ENCODE measurements at regions not wholly inside any gene's neighbourhood (a gene's known extent, or its start where the extent isn't known, plus 50 kb on each side); places are given as distances from the start of the nearest gene placed in this dataset.

- DNase-seq (ENCODE audit: low spot score): no peak
- 98% methylated on average over 2 of the region's 2 CpGs for WGBS
- Histone ChIP-seq H3K27me3 (ENCODE audit: control insufficient read depth in 4 of 4, insufficient read depth in 4 of 4, low read length in 3 of 4) (no peaks in the 10 kb centered on the region), H3K36me3 (ENCODE audit: control insufficient read depth in 4 of 4, insufficient read depth in 3 of 4, low read depth in 1 of 4, low read length in 3 of 4) (no peaks in the 10 kb centered on the region), H3K27ac (ENCODE audit: low read depth in 1 of 2, low read length in 2 of 2) (no peak overlapping the region), H3K4me1 (ENCODE audit: control insufficient read depth in 4 of 4, insufficient read depth in 4 of 4, low read length in 3 of 4) (peaks cover 0 to 8% (median 3%) of the 10 kb centered on the region in 4 donors), H3K9ac (ENCODE audit: low read depth in 1 of 2, low read length in 2 of 2) (no peak overlapping the region), H3K9me3 (ENCODE audit: control insufficient read depth in 4 of 4, low read length in 3 of 4) (no peaks in the 10 kb centered on the region), H3K4me3 (ENCODE audit: low read depth in 1 of 3, low read length in 3 of 3) (no peak overlapping the region)
- TF ChIP-seq FOXA2 (IDR thresholded peaks at IDR 0.05) (no peak), TAF1 (conservative IDR thresholded peaks at IDR 0.05) (no peak), RAD21 (IDR thresholded peaks at IDR 0.05) (no peak), CTCF (IDR thresholded peaks at IDR 0.05; ENCODE audit: low read depth, low read length, missing input control) (no peak)
Measured at GRCh38 chr9:35540315-35540714, 50.4 kb downstream of the RUSC2 start.

- 91% methylated on average over 6 of the region's 6 CpGs for WGBS
- DNase-seq (ENCODE audit: low spot score): no peak
- Histone ChIP-seq H3K9ac (ENCODE audit: low read depth in 1 of 2, low read length in 2 of 2) (no peak overlapping the region), H3K36me3 (ENCODE audit: control insufficient read depth in 4 of 4, insufficient read depth in 3 of 4, low read depth in 1 of 4, low read length in 3 of 4) (peaks cover 0 to 12% (median 7%) of the 10 kb centered on the region in 4 donors), H3K4me3 (ENCODE audit: low read depth in 1 of 3, low read length in 3 of 3) (no peak overlapping the region), H3K27me3 (ENCODE audit: control insufficient read depth in 4 of 4, insufficient read depth in 4 of 4, low read length in 3 of 4) (no peaks in the 10 kb centered on the region), H3K9me3 (ENCODE audit: control insufficient read depth in 4 of 4, low read length in 3 of 4) (no peaks in the 10 kb centered on the region), H3K4me1 (ENCODE audit: control insufficient read depth in 4 of 4, insufficient read depth in 4 of 4, low read length in 3 of 4) (no peaks in the 10 kb centered on the region), H3K27ac (ENCODE audit: low read depth in 1 of 2, low read length in 2 of 2) (no peak overlapping the region)
- TF ChIP-seq ZBTB33 (IDR thresholded peaks at IDR 0.05) (no peak), YY1 (IDR thresholded peaks at IDR 0.05) (no peak), SP1 (IDR thresholded peaks at IDR 0.05) (no peak), REST (IDR thresholded peaks at IDR 0.05) (no peak), EGR1 (IDR thresholded peaks at IDR 0.05; ENCODE audit: low read depth in 2 of 2) (no peak), FOXA1 (IDR thresholded peaks at IDR 0.05) (no peak), CTCF (IDR thresholded peaks at IDR 0.05; ENCODE audit: low read depth, low read length, missing input control) (no peak)
Measured at GRCh38 chr9:35546853-35547252, 56.9 kb downstream of the RUSC2 start.
